ENCODE measurements at regions not wholly inside any gene's neighbourhood (a gene's known extent, or its start where the extent isn't known, plus 50 kb on each side); places are given as distances from the start of the nearest gene placed in this dataset.

DNA sequence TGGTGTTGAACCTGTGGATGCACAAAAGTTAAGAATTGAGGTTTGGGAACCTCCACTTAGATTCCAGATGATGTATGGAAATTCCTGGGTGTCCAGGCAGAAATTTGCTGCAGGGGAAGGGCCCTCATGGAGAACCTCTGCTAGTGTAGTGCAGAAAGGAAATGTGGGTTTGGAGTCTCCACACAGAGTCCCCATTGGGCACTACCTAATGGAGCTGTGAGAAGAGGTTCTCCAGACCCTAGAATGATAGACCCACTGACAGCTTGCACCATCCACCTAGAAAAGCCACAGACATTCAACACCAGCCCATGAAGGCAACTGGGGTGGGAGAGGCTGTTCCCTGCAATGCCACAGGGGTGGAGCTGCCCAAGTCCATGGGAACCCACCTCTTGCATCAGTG is 1032.8 kb upstream of the EPHA6 start:
- no peak overlapping the region for H2AFZ ChIP-seq (ENCODE audit: low read depth, low read length, severe bottlenecking)
- H3F3A ChIP-seq (ENCODE audit: insufficient read depth) = no peaks in the 10 kb centered on the region
- no peak overlapping the region for H3K4me3 ChIP-seq (ENCODE audit: insufficient read depth, low read length, poor library complexity, severe bottlenecking)
- H3K27me3 ChIP-seq (ENCODE audit: low read length) = no peaks in the 10 kb centered on the region
- H3K9ac ChIP-seq (ENCODE audit: low read length) = no peak overlapping the region
- H3K9me2 ChIP-seq (replicated peaks; ENCODE audit: insufficient read depth, low read length) = no peaks in the 10 kb centered on the region
- no peaks in the 10 kb centered on the region for H3K79me2 ChIP-seq (ENCODE audit: insufficient read depth, low read length)
- H3K36me3 ChIP-seq (ENCODE audit: low read length) = no peaks in the 10 kb centered on the region
- TF ChIP-seq, protein P1, sequence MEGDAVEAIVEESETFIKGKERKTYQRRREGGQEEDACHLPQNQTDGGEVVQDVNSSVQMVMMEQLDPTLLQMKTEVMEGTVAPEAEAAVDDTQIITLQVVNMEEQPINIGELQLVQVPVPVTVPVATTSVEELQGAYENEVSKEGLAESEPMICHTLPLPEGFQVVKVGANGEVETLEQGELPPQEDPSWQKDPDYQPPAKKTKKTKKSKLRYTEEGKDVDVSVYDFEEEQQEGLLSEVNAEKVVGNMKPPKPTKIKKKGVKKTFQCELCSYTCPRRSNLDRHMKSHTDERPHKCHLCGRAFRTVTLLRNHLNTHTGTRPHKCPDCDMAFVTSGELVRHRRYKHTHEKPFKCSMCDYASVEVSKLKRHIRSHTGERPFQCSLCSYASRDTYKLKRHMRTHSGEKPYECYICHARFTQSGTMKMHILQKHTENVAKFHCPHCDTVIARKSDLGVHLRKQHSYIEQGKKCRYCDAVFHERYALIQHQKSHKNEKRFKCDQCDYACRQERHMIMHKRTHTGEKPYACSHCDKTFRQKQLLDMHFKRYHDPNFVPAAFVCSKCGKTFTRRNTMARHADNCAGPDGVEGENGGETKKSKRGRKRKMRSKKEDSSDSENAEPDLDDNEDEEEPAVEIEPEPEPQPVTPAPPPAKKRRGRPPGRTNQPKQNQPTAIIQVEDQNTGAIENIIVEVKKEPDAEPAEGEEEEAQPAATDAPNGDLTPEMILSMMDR (IDR thresholded peaks at IDR 0.05; ENCODE audit: insufficient read depth, low read length, poor library complexity, severe bottlenecking) = no peak
- no peak overlapping the region for H3K27ac ChIP-seq (ENCODE audit: low read depth, low read length)
- H3K9me3 ChIP-seq (ENCODE audit: insufficient read depth, low read length) = peaks cover under 1% of the 10 kb centered on the region; the same call in 1 of the 2 replicates
- no peak overlapping the region for H3K4me2 ChIP-seq (ENCODE audit: low read depth, low read length, poor library complexity, severe bottlenecking)
- H4K20me1 ChIP-seq (ENCODE audit: low read depth, low read length) = no peaks in the 10 kb centered on the region

DNA sequence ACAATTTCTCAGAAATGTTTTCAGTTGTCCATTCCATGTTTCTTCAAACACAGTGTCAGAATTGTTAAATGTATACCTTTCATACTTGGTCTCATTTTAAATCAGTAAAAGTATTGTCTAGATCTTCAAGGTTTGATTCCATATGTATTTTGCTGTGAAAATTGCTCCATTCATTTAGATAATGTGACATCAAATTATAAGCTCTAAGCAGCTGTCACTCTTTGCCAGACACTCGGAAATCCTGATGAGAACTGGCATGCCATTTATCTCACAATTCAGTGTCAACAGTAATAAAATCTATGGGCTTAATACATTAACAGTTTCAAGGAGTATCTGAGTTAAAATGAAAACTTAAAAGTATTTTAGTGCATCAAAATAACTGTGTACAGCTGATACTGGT is 1025.3 kb upstream of the EPHA6 start:
- no peaks in the 10 kb centered on the region for H3K79me2 ChIP-seq (ENCODE audit: insufficient read depth, low read length)

GRCh38 chr3:95797081-95797480 is 1017.3 kb upstream of the EPHA6 start:
- Histone ChIP-seq H3K36me3 (ENCODE audit: low read length) (no peaks in the 10 kb centered on the region), H3K79me2 (ENCODE audit: insufficient read depth, low read length) (no peaks in the 10 kb centered on the region), H4K20me1 (ENCODE audit: low read depth, low read length) (no peaks in the 10 kb centered on the region), H3K4me2 (ENCODE audit: low read depth, low read length, poor library complexity, severe bottlenecking) (no peak overlapping the region), H3K9ac (ENCODE audit: low read length) (no peak overlapping the region), H3K4me3 (ENCODE audit: insufficient read depth, low read length, poor library complexity, severe bottlenecking) (no peak overlapping the region), H3F3A (ENCODE audit: insufficient read depth) (no peaks in the 10 kb centered on the region), H2AFZ (ENCODE audit: low read depth, low read length, severe bottlenecking) (no peak overlapping the region), H3K27me3 (ENCODE audit: low read length) (no peaks in the 10 kb centered on the region), H3K9me2 (replicated peaks; ENCODE audit: insufficient read depth, low read length) (no peaks in the 10 kb centered on the region), H3K9me3 (ENCODE audit: insufficient read depth, low read length) (no peaks in the 10 kb centered on the region), H3K27ac (ENCODE audit: low read depth, low read length) (no peak overlapping the region)
- TF ChIP-seq, protein P1 (IDR thresholded peaks at IDR 0.05; ENCODE audit: insufficient read depth, low read length, poor library complexity, severe bottlenecking) = no peak
- TF ChIP-seq EZH2phosphoT487 (conservative IDR thresholded peaks at IDR 0.05; ENCODE audit: low read length) = no peak

More for the DNA sequence above, 1025.3 kb upstream of the EPHA6 start:
- Histone ChIP-seq H3K27me3 (ENCODE audit: low read length) (no peaks in the 10 kb centered on the region), H3K4me2 (ENCODE audit: low read depth, low read length, poor library complexity, severe bottlenecking) (no peak overlapping the region), H3K36me3 (ENCODE audit: low read length) (no peaks in the 10 kb centered on the region), H3K9me2 (replicated peaks; ENCODE audit: insufficient read depth, low read length) (no peaks in the 10 kb centered on the region), H4K20me1 (ENCODE audit: low read depth, low read length) (no peaks in the 10 kb centered on the region), H3K4me3 (ENCODE audit: insufficient read depth, low read length, poor library complexity, severe bottlenecking) (no peak overlapping the region), H3F3A (ENCODE audit: insufficient read depth) (no peaks in the 10 kb centered on the region), H3K9ac (ENCODE audit: low read length) (no peak overlapping the region), H3K27ac (ENCODE audit: low read depth, low read length) (no peak overlapping the region), H3K9me3 (ENCODE audit: insufficient read depth, low read length) (no peaks in the 10 kb centered on the region), H2AFZ (ENCODE audit: low read depth, low read length, severe bottlenecking) (no peak overlapping the region)
- TF ChIP-seq EZH2phosphoT487 (conservative IDR thresholded peaks at IDR 0.05; ENCODE audit: low read length) = no peak
- TF ChIP-seq, protein P1 (IDR thresholded peaks at IDR 0.05; ENCODE audit: insufficient read depth, low read length, poor library complexity, severe bottlenecking) = no peak
